ENCODE measurements at regions not wholly inside any gene's neighbourhood (a gene's known extent, or its start where the extent isn't known, plus 50 kb on each side); places are given as distances from the start of the nearest gene placed in this dataset.
A peak's percentile ranks its signal among the peaks of the same experiment; 100 is the strongest.
"Not testable (repeated sequence)": the region's sequence is repeated elsewhere in the genome, so short reads cannot be mapped to it uniquely, and the experiment has no call there.

DNA sequence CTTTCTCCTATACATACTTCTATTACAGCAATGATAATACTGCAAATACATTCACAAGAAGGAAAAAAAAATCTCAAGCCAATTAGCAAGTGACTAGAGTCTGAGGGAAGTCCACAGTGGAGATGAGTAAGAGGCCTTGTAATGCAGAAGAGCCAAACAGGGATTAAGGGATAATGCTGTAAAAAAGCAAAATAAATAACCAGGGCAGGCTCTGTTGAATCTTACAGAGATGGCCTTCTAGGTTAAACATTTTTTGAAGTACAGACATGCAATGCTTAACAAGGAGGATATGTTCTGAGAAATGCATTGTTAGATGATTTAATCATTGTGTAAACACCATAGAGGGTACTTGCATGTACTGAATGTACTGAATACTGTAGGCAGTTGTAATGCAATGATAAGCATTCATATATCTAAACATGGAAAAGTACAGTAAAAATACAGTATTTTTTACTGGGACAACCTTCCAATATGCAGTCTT is 122.1 kb upstream of the RMDN2 start (continued):
- TF ChIP-seq, protein P1, sequence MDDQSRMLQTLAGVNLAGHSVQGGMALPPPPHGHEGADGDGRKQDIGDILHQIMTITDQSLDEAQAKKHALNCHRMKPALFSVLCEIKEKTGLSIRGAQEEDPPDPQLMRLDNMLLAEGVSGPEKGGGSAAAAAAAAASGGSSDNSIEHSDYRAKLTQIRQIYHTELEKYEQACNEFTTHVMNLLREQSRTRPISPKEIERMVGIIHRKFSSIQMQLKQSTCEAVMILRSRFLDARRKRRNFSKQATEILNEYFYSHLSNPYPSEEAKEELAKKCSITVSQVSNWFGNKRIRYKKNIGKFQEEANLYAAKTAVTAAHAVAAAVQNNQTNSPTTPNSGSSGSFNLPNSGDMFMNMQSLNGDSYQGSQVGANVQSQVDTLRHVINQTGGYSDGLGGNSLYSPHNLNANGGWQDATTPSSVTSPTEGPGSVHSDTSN (IDR thresholded peaks at IDR 0.05), result no peak; the same call in 1 of the 2 replicates
- TF ChIP-seq NFE2L2 (conservative IDR thresholded peaks at IDR 0.05; ENCODE audit: low read length), result no peak
- TF ChIP-seq TFCP2L1 (CRISPR knock-in tag; IDR thresholded peaks at IDR 0.05), result no peak
- TF ChIP-seq, protein P2, sequence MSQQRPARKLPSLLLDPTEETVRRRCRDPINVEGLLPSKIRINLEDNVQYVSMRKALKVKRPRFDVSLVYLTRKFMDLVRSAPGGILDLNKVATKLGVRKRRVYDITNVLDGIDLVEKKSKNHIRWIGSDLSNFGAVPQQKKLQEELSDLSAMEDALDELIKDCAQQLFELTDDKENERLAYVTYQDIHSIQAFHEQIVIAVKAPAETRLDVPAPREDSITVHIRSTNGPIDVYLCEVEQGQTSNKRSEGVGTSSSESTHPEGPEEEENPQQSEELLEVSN (IDR thresholded peaks at IDR 0.05; ENCODE audit: borderline replicate concordance, low read depth), result no peak
- TF ChIP-seq EP300 (IDR thresholded peaks at IDR 0.05), result peak; percentile 81 to 89; a peak in 4 of 5 replicates
- TF ChIP-seq POLR2AphosphoS2 (conservative IDR thresholded peaks at IDR 0.05; ENCODE audit: low read length), result no peak
- TF ChIP-seq PHF8 (IDR thresholded peaks at IDR 0.05; ENCODE audit: borderline replicate concordance, low read depth), result no peak
- TF ChIP-seq KDM1A (IDR thresholded peaks at IDR 0.05; ENCODE audit: low read depth), result no peak
- peak; percentile 54 for TF ChIP-seq SMC3 (IDR thresholded peaks at IDR 0.05)
- TF ChIP-seq, protein P3, sequence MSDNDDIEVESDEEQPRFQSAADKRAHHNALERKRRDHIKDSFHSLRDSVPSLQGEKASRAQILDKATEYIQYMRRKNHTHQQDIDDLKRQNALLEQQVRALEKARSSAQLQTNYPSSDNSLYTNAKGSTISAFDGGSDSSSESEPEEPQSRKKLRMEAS (IDR thresholded peaks at IDR 0.05), result peak; percentile 61; the same call in 1 of the 2 replicates
- TF ChIP-seq NPAS2 (CRISPR knock-in tag; IDR thresholded peaks at IDR 0.05; ENCODE audit: borderline replicate concordance), result no peak
- TF ChIP-seq CBX2 (IDR thresholded peaks at IDR 0.05; ENCODE audit: borderline replicate concordance, low read depth), result no peak
- no peak for TF ChIP-seq KDM5A (IDR thresholded peaks at IDR 0.05)
- TF ChIP-seq RAD21 (conservative IDR thresholded peaks at IDR 0.05 in 1 of 2, IDR thresholded peaks at IDR 0.05 in 1 of 2), result peak; percentile 17 to 60; a peak in 3 of 5 replicates
- TF ChIP-seq POLR2A (IDR thresholded peaks at IDR 0.05; ENCODE audit: low read length), result no peak
- TF ChIP-seq, protein P4, sequence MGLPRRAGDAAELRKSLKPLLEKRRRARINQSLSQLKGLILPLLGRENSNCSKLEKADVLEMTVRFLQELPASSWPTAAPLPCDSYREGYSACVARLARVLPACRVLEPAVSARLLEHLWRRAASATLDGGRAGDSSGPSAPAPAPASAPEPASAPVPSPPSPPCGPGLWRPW (IDR thresholded peaks at IDR 0.05), result no peak
- no peak for TF ChIP-seq SREBF2 (IDR thresholded peaks at IDR 0.05)
- TF ChIP-seq HOXB5 (CRISPR knock-in tag; IDR thresholded peaks at IDR 0.05), result no peak
- no peak for TF ChIP-seq CHD2 (IDR thresholded peaks at IDR 0.05; ENCODE audit: low read length, partially characterized antibody)
- TF ChIP-seq EHMT2 (IDR thresholded peaks at IDR 0.05; ENCODE audit: low read depth), result no peak
- TF ChIP-seq JUNB (IDR thresholded peaks at IDR 0.05), result peak; percentile 94
- peak; percentile 45; the same call in 1 of the 3 replicates for TF ChIP-seq NR3C1 (IDR thresholded peaks at IDR 0.05)
- TF ChIP-seq FOSB (CRISPR knock-in tag; IDR thresholded peaks at IDR 0.05), result no peak
- peak; percentile 82 for TF ChIP-seq FOSL2 (IDR thresholded peaks at IDR 0.05)
- TF ChIP-seq FOSL2 (CRISPR knock-in tag; IDR thresholded peaks at IDR 0.05), result peak; percentile 89
- TF ChIP-seq CBX8 (IDR thresholded peaks at IDR 0.05), result no peak
- no peak for TF ChIP-seq ESRRA (IDR thresholded peaks at IDR 0.05; ENCODE audit: borderline replicate concordance, low read length)
- no peak for TF ChIP-seq ZSCAN20 (CRISPR knock-in tag; IDR thresholded peaks at IDR 0.05)

DNA sequence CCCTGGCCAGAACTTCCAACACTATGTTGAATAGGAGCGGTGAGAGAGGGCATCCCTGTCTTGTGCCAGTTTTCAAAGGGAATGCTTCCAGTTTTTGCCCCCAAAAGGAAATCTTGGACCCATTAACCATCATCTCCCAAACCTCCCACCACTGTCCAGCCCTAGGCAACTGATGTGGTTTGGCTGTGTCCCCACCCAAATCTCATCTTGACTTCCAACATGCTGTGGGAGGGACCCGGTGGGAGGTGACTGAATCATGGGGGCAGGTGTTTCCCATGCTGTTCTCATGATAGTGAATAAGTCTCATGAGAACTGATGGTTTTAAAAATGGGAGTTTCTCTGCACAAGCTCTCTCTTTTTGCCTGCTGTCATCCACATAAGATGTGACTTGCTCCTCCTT is 119.1 kb upstream of the RMDN2 start:
- H3K9me3 ChIP-seq, result peaks cover 27% of the 10 kb centered on the region
- FAIRE-seq; CTCF ChIA-PET; H3K4me2 ChIP-seq; DNase-seq (ENCODE audit: low read depth in 1 of 2, low spot score in 1 of 2); POLR2A ChIA-PET; ATAC-seq; H3K4me3 ChIP-seq: not testable (repeated sequence)
- H3K4me1 ChIP-seq, result peaks cover 28% of the 10 kb centered on the region
- 53% methylated on average over 2 of the region's 2 CpGs for WGBS (ENCODE audit: missing lambda C conversion rate)
- peak overlapping the region in 1 of 2 experiments; percentile 31; a peak in 2 of 6 replicates for H3K27ac ChIP-seq

Measured in A549 (cell line).